K562 (cell line): ENCODE measurements at regions not wholly inside any gene's neighbourhood (a gene's known extent, or its start where the extent isn't known, plus 50 kb on each side); places are given as distances from the start of the nearest gene placed in this dataset.
"Not testable (repeated sequence)": the region's sequence is repeated elsewhere in the genome, so short reads cannot be mapped to it uniquely, and the experiment has no call there.

ENCODE experiments used
- EP300 ChIP-seq: IDR thresholded peaks from 2 replicates; pipeline ENCODE4 v1.6.1; 2012; ENCODE audit warnings: low read length, improper control_type of control experiment
- FOXK2 ChIP-seq, 2 experiments: fragments of 450-650 bp; IDR thresholded peaks in 1 of 2; conservative IDR thresholded peaks in 1 of 2; 2 replicates each; pipeline ENCODE4 v1.6.1; 2016; ENCODE audit warnings: low read depth in 2 of 2, mild to moderate bottlenecking in 1 of 2
- KDM2B ChIP-seq: fragments of 250-450 bp; sonication (Bioruptor Pico); IDR thresholded peaks from 2 replicates; pipeline ENCODE4 v1.8.0; 2021; ENCODE audit warnings: mild to moderate bottlenecking, moderate library complexity
- RFX5 ChIP-seq: IDR thresholded peaks from 2 replicates; pipeline ENCODE4 v1.6.1; 2011; ENCODE audit warnings: low read depth, mild to moderate bottlenecking, improper control_type of control experiment, low read length
- TF ChIP-seq, protein P1 (sequence below): sonication (generic); formaldehyde crosslinking; IDR thresholded peaks from 2 replicates; pipeline ENCODE4 v1.8.0; 2022; ENCODE audit warnings: mild to moderate bottlenecking, missing genetic modification reagents, borderline replicate concordance
- TF ChIP-seq, protein P2 (sequence below): sonication (generic); formaldehyde crosslinking; IDR thresholded peaks from 2 replicates; pipeline ENCODE4 v1.8.1; 2022; ENCODE audit warnings: missing genetic modification reagents

DNA sequence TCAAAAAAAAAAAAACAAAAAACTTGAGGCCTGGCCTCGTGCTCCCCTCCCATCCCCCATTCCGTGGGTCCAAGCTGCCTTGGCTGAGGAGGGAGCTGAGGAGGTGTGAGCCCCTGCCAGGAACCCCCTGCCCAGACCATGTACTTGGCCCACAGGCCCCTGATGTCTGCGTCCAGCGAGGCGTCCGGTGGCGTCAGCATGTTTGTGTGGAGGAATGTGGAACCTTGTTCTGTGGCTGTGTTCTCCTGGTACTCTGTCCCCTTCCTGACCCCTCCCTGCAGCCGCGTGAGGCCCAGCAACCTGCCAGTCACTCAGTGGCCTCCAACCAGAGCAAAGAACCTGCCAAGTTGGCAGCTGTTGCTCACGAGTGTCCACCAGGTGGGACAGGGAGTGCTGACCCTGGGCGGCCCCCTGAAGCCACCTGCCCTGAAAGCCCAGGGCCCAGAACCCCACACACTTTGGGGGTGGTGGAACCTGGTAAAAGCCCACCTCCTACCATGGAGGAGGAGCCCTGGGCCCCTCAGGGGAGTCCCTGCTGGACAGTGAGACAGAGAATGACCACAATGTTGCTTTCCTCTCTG is 125.8 kb downstream of the SEPTIN14 start:
- TF ChIP-seq, protein P1, sequence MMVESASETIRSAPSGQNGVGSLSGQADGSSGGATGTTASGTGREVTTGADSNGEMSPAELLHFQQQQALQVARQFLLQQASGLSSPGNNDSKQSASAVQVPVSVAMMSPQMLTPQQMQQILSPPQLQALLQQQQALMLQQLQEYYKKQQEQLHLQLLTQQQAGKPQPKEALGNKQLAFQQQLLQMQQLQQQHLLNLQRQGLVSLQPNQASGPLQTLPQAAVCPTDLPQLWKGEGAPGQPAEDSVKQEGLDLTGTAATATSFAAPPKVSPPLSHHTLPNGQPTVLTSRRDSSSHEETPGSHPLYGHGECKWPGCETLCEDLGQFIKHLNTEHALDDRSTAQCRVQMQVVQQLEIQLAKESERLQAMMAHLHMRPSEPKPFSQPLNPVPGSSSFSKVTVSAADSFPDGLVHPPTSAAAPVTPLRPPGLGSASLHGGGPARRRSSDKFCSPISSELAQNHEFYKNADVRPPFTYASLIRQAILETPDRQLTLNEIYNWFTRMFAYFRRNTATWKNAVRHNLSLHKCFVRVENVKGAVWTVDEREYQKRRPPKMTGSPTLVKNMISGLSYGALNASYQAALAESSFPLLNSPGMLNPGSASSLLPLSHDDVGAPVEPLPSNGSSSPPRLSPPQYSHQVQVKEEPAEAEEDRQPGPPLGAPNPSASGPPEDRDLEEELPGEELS (CRISPR knock-in tag): not testable (repeated sequence)
- TF ChIP-seq, protein P2, sequence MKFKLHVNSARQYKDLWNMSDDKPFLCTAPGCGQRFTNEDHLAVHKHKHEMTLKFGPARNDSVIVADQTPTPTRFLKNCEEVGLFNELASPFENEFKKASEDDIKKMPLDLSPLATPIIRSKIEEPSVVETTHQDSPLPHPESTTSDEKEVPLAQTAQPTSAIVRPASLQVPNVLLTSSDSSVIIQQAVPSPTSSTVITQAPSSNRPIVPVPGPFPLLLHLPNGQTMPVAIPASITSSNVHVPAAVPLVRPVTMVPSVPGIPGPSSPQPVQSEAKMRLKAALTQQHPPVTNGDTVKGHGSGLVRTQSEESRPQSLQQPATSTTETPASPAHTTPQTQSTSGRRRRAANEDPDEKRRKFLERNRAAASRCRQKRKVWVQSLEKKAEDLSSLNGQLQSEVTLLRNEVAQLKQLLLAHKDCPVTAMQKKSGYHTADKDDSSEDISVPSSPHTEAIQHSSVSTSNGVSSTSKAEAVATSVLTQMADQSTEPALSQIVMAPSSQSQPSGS (CRISPR knock-in tag): not testable (repeated sequence)
- TF ChIP-seq FOXK2 (conservative IDR thresholded peaks at IDR 0.05 in 1 of 2, IDR thresholded peaks at IDR 0.05 in 1 of 2; ENCODE audit: low read depth in 2 of 2); RFX5; EP300; KDM2B (CRISPR knock-in tag): not testable (repeated sequence)
